ENCODE measurements at regions not wholly inside any gene's neighbourhood (a gene's known extent, or its start where the extent isn't known, plus 50 kb on each side); places are given as distances from the start of the nearest gene placed in this dataset.

GRCh38 chr1:5647234-5647633 is 345.0 kb downstream of the NPHP4 start:
- intact Hi-C loops (cut with DNase I; ENCODE audit: low total_unique reads) (no loop called here), in situ Hi-C loops (cut with MboI; ENCODE audit: low pct_ligation_motif_present in 1 of 4, low pct_unique_long_range_greater_than_20kb in 1 of 4, low sequenced_read_pairs in 3 of 4) (no loop called here)
- Histone ChIP-seq H3K27ac (no peak overlapping the region), H3K9me3 (no peaks in the 10 kb centered on the region), H3K4me3 (no peak overlapping the region), H3K36me3 (no peaks in the 10 kb centered on the region), H3K27me3 (peaks cover 30% of the 10 kb centered on the region), H3K4me1 (no peaks in the 10 kb centered on the region)
- 69% methylated on average over 4 of the region's 7 CpGs; no CpG with 5 or more reads in 1 of the 2 donors for WGBS, 2 donors (ENCODE audit: low coverage in 1 of 2)
- no peak for DNase-seq
- TF ChIP-seq EP300 (IDR thresholded peaks at IDR 0.05; ENCODE audit: low read depth) (no peak), CTCF (IDR thresholded peaks at IDR 0.05) (no peak), POLR2A (IDR thresholded peaks at IDR 0.05) (no peak), POLR2AphosphoS5 (IDR thresholded peaks at IDR 0.05) (no peak)

- Histone ChIP-seq H3K27ac (no peak overlapping the region), H3K27me3 (peaks cover 23% of the 10 kb centered on the region), H3K36me3 (no peaks in the 10 kb centered on the region), H3K4me1 (no peaks in the 10 kb centered on the region), H3K9me3 (no peaks in the 10 kb centered on the region), H3K4me3 (no peak overlapping the region)
- intact Hi-C loops (cut with DNase I; ENCODE audit: low total_unique reads) (no loop called here), in situ Hi-C loops (cut with MboI; ENCODE audit: low pct_ligation_motif_present in 1 of 4, low pct_unique_long_range_greater_than_20kb in 1 of 4, low sequenced_read_pairs in 3 of 4) (no loop called here)
- TF ChIP-seq EP300 (IDR thresholded peaks at IDR 0.05; ENCODE audit: low read depth) (no peak), CTCF (IDR thresholded peaks at IDR 0.05) (no peak), POLR2A (IDR thresholded peaks at IDR 0.05) (no peak), POLR2AphosphoS5 (IDR thresholded peaks at IDR 0.05) (no peak)
- 65 to 100% methylated on average over 1 to 7 of the region's 7 CpGs for WGBS, 2 donors (ENCODE audit: low coverage in 1 of 2)
- DNase-seq: no peak
These were observed 345.6 kb downstream of the NPHP4 start for GRCh38 chr1:5646486-5647149.

- Histone ChIP-seq H3K9me3 (no peaks in the 10 kb centered on the region), H3K36me3 (no peaks in the 10 kb centered on the region), H3K4me1 (no peaks in the 10 kb centered on the region), H3K27me3 (peaks cover 16% of the 10 kb centered on the region), H3K27ac (no peak overlapping the region), H3K4me3 (no peak overlapping the region)
- WGBS, 2 donors (ENCODE audit: low coverage in 1 of 2): 96% methylated on average over 6 of the region's 6 CpGs; no CpG with 5 or more reads in 1 of the 2 donors
- TF ChIP-seq POLR2A (IDR thresholded peaks at IDR 0.05) (no peak), EP300 (IDR thresholded peaks at IDR 0.05; ENCODE audit: low read depth) (no peak), POLR2AphosphoS5 (IDR thresholded peaks at IDR 0.05) (no peak), CTCF (IDR thresholded peaks at IDR 0.05) (no peak)
- in situ Hi-C loops (cut with MboI; ENCODE audit: low pct_ligation_motif_present in 1 of 4, low pct_unique_long_range_greater_than_20kb in 1 of 4, low sequenced_read_pairs in 3 of 4): no loop called here
- intact Hi-C loops (cut with DNase I; ENCODE audit: low total_unique reads): no loop called here
- DNase-seq: no peak
These were observed 346.3 kb downstream of the NPHP4 start for GRCh38 chr1:5645929-5646328.

- Histone ChIP-seq H3K4me3 (no peak overlapping the region), H3K27me3 (peaks cover 17% of the 10 kb centered on the region), H3K36me3 (no peaks in the 10 kb centered on the region), H3K27ac (no peak overlapping the region), H3K4me1 (no peaks in the 10 kb centered on the region), H3K9me3 (no peaks in the 10 kb centered on the region)
- intact Hi-C loops (cut with DNase I; ENCODE audit: low total_unique reads) (no loop called here), in situ Hi-C loops (cut with MboI; ENCODE audit: low pct_ligation_motif_present in 1 of 4, low pct_unique_long_range_greater_than_20kb in 1 of 4, low sequenced_read_pairs in 3 of 4) (no loop called here)
- TF ChIP-seq CTCF (IDR thresholded peaks at IDR 0.05) (no peak), EP300 (IDR thresholded peaks at IDR 0.05; ENCODE audit: low read depth) (no peak), POLR2A (IDR thresholded peaks at IDR 0.05) (no peak), POLR2AphosphoS5 (IDR thresholded peaks at IDR 0.05) (no peak)
- 93% methylated on average over 5 of the region's 5 CpGs; no CpG with 5 or more reads in 1 of the 2 donors for WGBS, 2 donors (ENCODE audit: low coverage in 1 of 2)
- no peak for DNase-seq
These were observed 347.2 kb downstream of the NPHP4 start for GRCh38 chr1:5645135-5645399.
